CD1c-positive myeloid dendritic cell (primary cell): ENCODE measurements at regions not wholly inside any gene's neighbourhood (a gene's known extent, or its start where the extent isn't known, plus 50 kb on each side); places are given as distances from the start of the nearest gene placed in this dataset.
"Not testable (repeated sequence)": the region's sequence is repeated elsewhere in the genome, so short reads cannot be mapped to it uniquely, and the experiment has no call there.

Experiments used
- DNase-seq: peaks from one replicate; pipeline ENCODE4 v3.0.0-alpha.2; 2016; ENCODE audit errors: extremely low spot score

GRCh38 chr4:49323573-49323940, 337.5 kb downstream of the CWH43 start:
- not testable (repeated sequence) for DNase-seq
